ENCODE measurements at regions not wholly inside any gene's neighbourhood (a gene's known extent, or its start where the extent isn't known, plus 50 kb on each side); places are given as distances from the start of the nearest gene placed in this dataset.

DNA sequence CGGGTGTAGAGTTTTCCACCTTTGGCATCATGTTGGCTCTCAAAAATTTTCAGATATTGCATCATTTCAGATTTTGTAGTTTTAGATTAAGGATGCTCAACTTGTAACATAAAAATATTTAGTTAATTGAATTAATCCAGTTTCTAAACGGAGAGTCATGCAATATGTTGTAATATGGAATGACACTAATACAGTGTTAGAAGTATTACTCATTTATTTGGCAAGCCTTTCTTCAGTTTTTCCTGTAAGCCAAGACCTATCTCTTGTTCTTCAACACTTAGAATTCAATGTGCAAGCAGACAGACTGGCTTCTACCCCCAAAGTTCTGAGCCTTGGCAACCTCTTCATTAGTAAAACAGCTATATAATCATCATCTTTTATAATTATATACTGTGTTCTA lies 985.0 kb upstream of the GOT2 start:
- H3K27ac ChIP-seq (ENCODE audit: insufficient read depth, low read length, poor library complexity, severe bottlenecking): no peak overlapping the region
- H3K36me3 Mint-ChIP-seq: no peaks in the 10 kb centered on the region
- peaks cover 0 to 21% (median 4%) of the 10 kb centered on the region in 7 donors for H3K9me3 Mint-ChIP-seq
- H3K4me3 Mint-ChIP-seq: no peak overlapping the region
- H3K9me3 ChIP-seq (ENCODE audit: control insufficient read depth in 2 of 2, low read length in 2 of 2): peaks cover 0 to 9% of the 10 kb centered on the region in 2 experiments
- ATAC-seq (ENCODE audit: low read depth in 2 of 2) (no peak), DNase-seq (no peak)
- H3K27ac Mint-ChIP-seq: no peak overlapping the region
- no peaks in the 10 kb centered on the region for H3K27me3 Mint-ChIP-seq
- no peaks in the 10 kb centered on the region for H3K36me3 ChIP-seq (ENCODE audit: control insufficient read depth, insufficient read depth, low read length)
- H3K27me3 ChIP-seq (ENCODE audit: control insufficient read depth, insufficient read depth, low read length): no peaks in the 10 kb centered on the region
- H3K4me3 ChIP-seq (ENCODE audit: low read depth, low read length): no peak overlapping the region
- H3K4me1 ChIP-seq (ENCODE audit: control insufficient read depth, insufficient read depth, low read length, poor library complexity, severe bottlenecking): no peaks in the 10 kb centered on the region
- H3K4me1 Mint-ChIP-seq: no peaks in the 10 kb centered on the region

DNA sequence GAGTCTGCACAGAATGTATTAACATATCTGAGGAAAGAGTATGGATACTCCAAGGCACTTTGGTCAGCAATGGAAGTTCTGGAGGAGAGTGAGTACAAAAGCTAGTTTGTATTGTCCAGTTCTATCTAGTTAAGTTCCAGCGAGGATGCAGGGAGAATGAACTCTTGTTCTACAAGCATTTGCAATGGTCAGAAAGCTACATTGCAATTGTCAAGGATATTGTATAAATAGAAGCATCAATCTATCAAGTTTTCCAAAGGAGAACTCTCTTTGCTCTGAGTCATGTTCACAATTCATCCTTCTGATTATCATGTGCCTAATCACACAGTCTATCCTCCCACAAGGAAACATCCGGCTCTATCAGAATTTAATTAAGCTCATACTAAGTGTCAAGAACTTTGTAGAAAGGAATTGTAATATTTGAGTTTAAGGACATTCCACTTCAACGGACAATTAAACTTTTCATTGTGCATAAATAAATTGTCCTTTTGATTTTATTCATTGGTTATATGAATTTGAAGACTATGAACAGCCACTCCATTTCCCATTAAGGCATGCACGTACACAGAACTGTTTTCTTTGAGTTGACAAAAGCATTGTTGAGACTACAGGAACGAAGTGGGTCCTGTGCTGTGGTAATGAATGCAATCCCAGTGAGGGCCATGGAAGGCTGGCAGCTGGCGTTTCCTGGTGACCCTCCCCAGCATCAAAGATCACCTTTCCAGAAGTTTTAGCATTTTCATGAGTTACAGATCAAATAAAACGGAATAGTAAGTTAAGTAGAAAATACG lies 973.5 kb upstream of the GOT2 start:
- Mint-ChIP-seq H3K27me3 (no peaks in the 10 kb centered on the region), H3K27ac (no peak overlapping the region), H3K4me3 (no peak overlapping the region), H3K9me3 (peaks cover 2 to 30% (median 5%) of the 10 kb centered on the region in 7 donors), H3K36me3 (no peaks in the 10 kb centered on the region), H3K4me1 (no peaks in the 10 kb centered on the region)
- Histone ChIP-seq H3K9me3 (ENCODE audit: control insufficient read depth in 2 of 2, low read length in 2 of 2) (peaks cover 0 to 6% of the 10 kb centered on the region in 2 experiments), H3K4me1 (ENCODE audit: control insufficient read depth, insufficient read depth, low read length, poor library complexity, severe bottlenecking) (no peaks in the 10 kb centered on the region), H3K36me3 (ENCODE audit: control insufficient read depth, insufficient read depth, low read length) (no peaks in the 10 kb centered on the region), H3K27ac (ENCODE audit: insufficient read depth, low read length, poor library complexity, severe bottlenecking) (no peak overlapping the region), H3K4me3 (ENCODE audit: low read depth, low read length) (no peak overlapping the region), H3K27me3 (ENCODE audit: control insufficient read depth, insufficient read depth, low read length) (no peaks in the 10 kb centered on the region)
- no peak for ATAC-seq (ENCODE audit: low read depth in 2 of 2)
- no peak for DNase-seq

GRCh38 chr16:59701963-59702930 lies 968.1 kb upstream of the GOT2 start:
- H3K27me3 ChIP-seq (ENCODE audit: control insufficient read depth, insufficient read depth, low read length): no peaks in the 10 kb centered on the region
- H3K4me1 Mint-ChIP-seq: no peaks in the 10 kb centered on the region
- H3K27me3 Mint-ChIP-seq: no peaks in the 10 kb centered on the region
- H3K9me3 ChIP-seq (ENCODE audit: control insufficient read depth in 2 of 2, low read length in 2 of 2): peaks cover 4 to 13% of the 10 kb centered on the region in 2 experiments
- H3K27ac Mint-ChIP-seq: no peak overlapping the region
- no peaks in the 10 kb centered on the region for H3K36me3 Mint-ChIP-seq
- peaks cover 0 to 40% (median 6%) of the 10 kb centered on the region in 7 donors for H3K9me3 Mint-ChIP-seq
- no peak overlapping the region for H3K27ac ChIP-seq (ENCODE audit: insufficient read depth, low read length, poor library complexity, severe bottlenecking)
- H3K4me3 Mint-ChIP-seq: no peak overlapping the region
- no peaks in the 10 kb centered on the region for H3K4me1 ChIP-seq (ENCODE audit: control insufficient read depth, insufficient read depth, low read length, poor library complexity, severe bottlenecking)
- DNase-seq (no peak), ATAC-seq (ENCODE audit: low read depth in 2 of 2) (no peak)
- H3K4me3 ChIP-seq (ENCODE audit: low read depth, low read length): no peak overlapping the region
- no peaks in the 10 kb centered on the region for H3K36me3 ChIP-seq (ENCODE audit: control insufficient read depth, insufficient read depth, low read length)

- Mint-ChIP-seq H3K27ac (no peak overlapping the region), H3K36me3 (no peaks in the 10 kb centered on the region), H3K4me3 (no peak overlapping the region), H3K27me3 (no peaks in the 10 kb centered on the region), H3K4me1 (no peaks in the 10 kb centered on the region), H3K9me3 (peaks cover 0 to 32% (median 4%) of the 10 kb centered on the region in 7 donors)
- DNase-seq (no peak), ATAC-seq (ENCODE audit: low read depth in 2 of 2) (no peak)
- no peak overlapping the region for H3K4me3 ChIP-seq (ENCODE audit: low read depth, low read length)
- H3K9me3 ChIP-seq (ENCODE audit: control insufficient read depth in 2 of 2, low read length in 2 of 2): peaks cover 4 to 6% of the 10 kb centered on the region in 2 experiments
- no peaks in the 10 kb centered on the region for H3K36me3 ChIP-seq (ENCODE audit: control insufficient read depth, insufficient read depth, low read length)
- no peak overlapping the region for H3K27ac ChIP-seq (ENCODE audit: insufficient read depth, low read length, poor library complexity, severe bottlenecking)
- no peaks in the 10 kb centered on the region for H3K4me1 ChIP-seq (ENCODE audit: control insufficient read depth, insufficient read depth, low read length, poor library complexity, severe bottlenecking)
- H3K27me3 ChIP-seq (ENCODE audit: control insufficient read depth, insufficient read depth, low read length): no peaks in the 10 kb centered on the region
These were observed 965.7 kb upstream of the GOT2 start for GRCh38 chr16:59699786-59700185.

- no peak for ATAC-seq (ENCODE audit: low read depth in 2 of 2)
- H3K4me3 Mint-ChIP-seq: no peak overlapping the region
- peaks cover 4 to 6% of the 10 kb centered on the region in 2 experiments for H3K9me3 ChIP-seq (ENCODE audit: control insufficient read depth in 2 of 2, low read length in 2 of 2)
These were observed 964.4 kb upstream of the GOT2 start for GRCh38 chr16:59698346-59699020.

DNA sequence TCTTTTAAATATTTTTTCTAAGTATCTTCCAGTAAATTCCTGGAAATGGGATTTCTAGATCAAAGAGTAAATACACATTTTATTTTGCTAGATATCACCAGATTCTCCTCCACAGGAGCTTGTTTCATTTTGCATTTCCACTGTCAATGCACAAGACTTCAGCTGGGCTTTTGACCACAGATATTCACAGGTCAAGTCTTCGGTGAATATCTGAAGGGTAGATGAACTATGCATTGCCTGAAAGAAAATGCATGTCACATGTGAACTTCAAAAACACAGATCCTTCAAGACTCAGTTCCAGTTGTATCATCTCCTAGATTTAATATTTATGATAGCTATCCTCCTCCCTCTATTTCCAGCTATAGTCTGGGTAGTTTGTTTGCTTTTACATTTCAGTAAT lies 963.6 kb upstream of the GOT2 start:
- H3K36me3 ChIP-seq (ENCODE audit: control insufficient read depth, insufficient read depth, low read length): no peaks in the 10 kb centered on the region
- no peak for DNase-seq
- H3K4me3 ChIP-seq (ENCODE audit: low read depth, low read length): no peak overlapping the region
- H3K9me3 ChIP-seq (ENCODE audit: control insufficient read depth in 2 of 2, low read length in 2 of 2): peaks cover 4 to 6% of the 10 kb centered on the region in 2 experiments
- no peak overlapping the region for H3K4me3 Mint-ChIP-seq
- H3K4me1 ChIP-seq (ENCODE audit: control insufficient read depth, insufficient read depth, low read length, poor library complexity, severe bottlenecking): no peaks in the 10 kb centered on the region
- H3K27me3 ChIP-seq (ENCODE audit: control insufficient read depth, insufficient read depth, low read length): no peaks in the 10 kb centered on the region
- no peak for ATAC-seq (ENCODE audit: low read depth in 2 of 2)
- no peaks in the 10 kb centered on the region for H3K36me3 Mint-ChIP-seq
- H3K27ac Mint-ChIP-seq: no peak overlapping the region
- H3K4me1 Mint-ChIP-seq: no peaks in the 10 kb centered on the region
- no peak overlapping the region for H3K27ac ChIP-seq (ENCODE audit: insufficient read depth, low read length, poor library complexity, severe bottlenecking)
- H3K27me3 Mint-ChIP-seq: no peaks in the 10 kb centered on the region
- H3K9me3 Mint-ChIP-seq: peaks cover 0 to 24% (median 6%) of the 10 kb centered on the region in 7 donors

More at GRCh38 chr16:59698346-59699020, 964.4 kb upstream of the GOT2 start:
- peaks cover 0 to 26% (median 6%) of the 10 kb centered on the region in 7 donors for H3K9me3 Mint-ChIP-seq
- no peaks in the 10 kb centered on the region for H3K36me3 Mint-ChIP-seq
- Histone ChIP-seq H3K27me3 (ENCODE audit: control insufficient read depth, insufficient read depth, low read length) (no peaks in the 10 kb centered on the region), H3K36me3 (ENCODE audit: control insufficient read depth, insufficient read depth, low read length) (no peaks in the 10 kb centered on the region), H3K4me3 (ENCODE audit: low read depth, low read length) (no peak overlapping the region), H3K27ac (ENCODE audit: insufficient read depth, low read length, poor library complexity, severe bottlenecking) (no peak overlapping the region), H3K4me1 (ENCODE audit: control insufficient read depth, insufficient read depth, low read length, poor library complexity, severe bottlenecking) (no peaks in the 10 kb centered on the region)
- H3K27me3 Mint-ChIP-seq: no peaks in the 10 kb centered on the region
- H3K4me1 Mint-ChIP-seq: no peaks in the 10 kb centered on the region
- no peak overlapping the region for H3K27ac Mint-ChIP-seq
- DNase-seq: no peak

DNA sequence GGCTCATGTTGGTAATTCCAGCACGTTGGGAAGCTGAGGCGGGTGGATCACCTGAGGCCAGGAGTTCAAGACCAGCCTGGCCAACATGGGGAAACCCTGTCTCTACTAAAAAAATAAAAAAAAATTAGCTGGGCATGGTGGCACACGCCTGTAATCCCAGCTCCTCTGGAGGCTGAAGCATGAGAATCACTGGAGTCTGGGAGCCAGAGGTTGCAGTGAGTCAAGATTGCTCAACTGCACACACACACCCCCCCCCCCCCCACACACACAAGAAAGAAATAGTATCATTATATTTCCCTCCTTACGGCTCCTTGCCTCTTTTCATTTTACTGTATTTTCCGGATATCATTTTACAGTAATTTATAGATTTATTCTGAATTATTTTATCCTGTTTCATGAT lies 963.1 kb upstream of the GOT2 start:
- no peak overlapping the region for H3K4me3 Mint-ChIP-seq
- DNase-seq (no peak), ATAC-seq (ENCODE audit: low read depth in 2 of 2) (no peak)
- no peaks in the 10 kb centered on the region for H3K27me3 Mint-ChIP-seq
- Histone ChIP-seq H3K4me1 (ENCODE audit: control insufficient read depth, insufficient read depth, low read length, poor library complexity, severe bottlenecking) (no peaks in the 10 kb centered on the region), H3K36me3 (ENCODE audit: control insufficient read depth, insufficient read depth, low read length) (no peaks in the 10 kb centered on the region), H3K4me3 (ENCODE audit: low read depth, low read length) (no peak overlapping the region), H3K27me3 (ENCODE audit: control insufficient read depth, insufficient read depth, low read length) (no peaks in the 10 kb centered on the region), H3K9me3 (ENCODE audit: control insufficient read depth in 2 of 2, low read length in 2 of 2) (peaks cover 4 to 6% of the 10 kb centered on the region in 2 experiments), H3K27ac (ENCODE audit: insufficient read depth, low read length, poor library complexity, severe bottlenecking) (no peak overlapping the region)
- no peak overlapping the region for H3K27ac Mint-ChIP-seq
- H3K9me3 Mint-ChIP-seq: peaks cover 0 to 21% (median 6%) of the 10 kb centered on the region in 7 donors
- no peaks in the 10 kb centered on the region for H3K4me1 Mint-ChIP-seq
- H3K36me3 Mint-ChIP-seq: no peaks in the 10 kb centered on the region

All from CD4-positive, CD25-positive, alpha-beta regulatory T cell (primary cell).